ENCODE measurements at regions not wholly inside any gene's neighbourhood (a gene's known extent, or its start where the extent isn't known, plus 50 kb on each side); places are given as distances from the start of the nearest gene placed in this dataset.

DNA sequence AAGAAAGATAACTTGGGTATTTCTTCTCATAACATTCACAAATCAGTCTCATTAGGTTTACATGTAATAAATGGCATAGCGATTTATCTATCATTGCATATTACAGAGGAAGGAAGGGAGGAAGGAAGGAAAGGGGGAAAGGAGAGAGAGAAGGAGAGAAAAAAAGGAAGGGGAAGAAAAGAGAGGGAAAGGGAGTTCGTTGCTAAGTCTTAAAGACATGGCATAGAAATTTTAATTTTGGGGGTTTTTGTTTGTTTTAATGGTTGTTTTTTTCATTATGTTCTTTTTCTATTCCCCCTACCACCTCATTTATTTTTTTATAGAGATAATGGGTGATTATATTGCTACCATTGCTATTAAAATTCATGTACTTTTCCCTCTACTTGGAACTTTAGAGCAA, 604.3 kb downstream of the IPMK start:
- no peak overlapping the region for H3K27ac Mint-ChIP-seq
- H3F3A ChIP-seq (replicated peaks; ENCODE audit: low read depth): no peaks in the 10 kb centered on the region
- no peaks in the 10 kb centered on the region for H3K27me3 Mint-ChIP-seq (ENCODE audit: insufficient read depth, low read depth, poor library complexity)
- no peaks in the 10 kb centered on the region for H3K36me3 ChIP-seq (ENCODE audit: insufficient read depth)
- no peaks in the 10 kb centered on the region for H3K79me2 ChIP-seq (replicated peaks; ENCODE audit: insufficient read depth)
- no peak overlapping the region for H3K4me3 ChIP-seq
- DNase-seq (ENCODE audit: low spot score) (no peak), ATAC-seq (no peak)
- H3K4me3 Mint-ChIP-seq: no peak overlapping the region
- H3K4me1 ChIP-seq (ENCODE audit: insufficient read depth): no peaks in the 10 kb centered on the region
- H3K4me1 Mint-ChIP-seq: no peaks in the 10 kb centered on the region
- H3K9me2 ChIP-seq (ENCODE audit: insufficient read depth): peaks cover 5% of the 10 kb centered on the region; the same call in 1 of the 2 replicates
- H3K4me2 ChIP-seq: no peak overlapping the region
- TF ChIP-seq ETS1 (IDR thresholded peaks at IDR 0.05) (no peak), CTCF (conservative IDR thresholded peaks at IDR 0.05; ENCODE audit: low read depth in 2 of 2) (no peak), JUNB (IDR thresholded peaks at IDR 0.05; ENCODE audit: unreplicated experiment) (no peak), CREB1 (CRISPR knock-in tag; IDR thresholded peaks at IDR 0.05; ENCODE audit: low read depth) (no peak), EZH2phosphoT487 (IDR thresholded peaks at IDR 0.05; ENCODE audit: unreplicated experiment) (no peak), STAT1 (IDR thresholded peaks at IDR 0.05; ENCODE audit: unreplicated experiment) (no peak), POLR2AphosphoS5 (IDR thresholded peaks at IDR 0.05; ENCODE audit: low read depth) (no peak), NANOG (IDR thresholded peaks at IDR 0.05; ENCODE audit: borderline replicate concordance) (no peak), ZNF331 (CRISPR knock-in tag; IDR thresholded peaks at IDR 0.05; ENCODE audit: low read depth) (no peak), EZH2 (IDR thresholded peaks at IDR 0.05; ENCODE audit: low read depth, unreplicated experiment) (no peak), ZNF114 (CRISPR knock-in tag; IDR thresholded peaks at IDR 0.05) (no peak)
- TF ChIP-seq, protein P1, sequence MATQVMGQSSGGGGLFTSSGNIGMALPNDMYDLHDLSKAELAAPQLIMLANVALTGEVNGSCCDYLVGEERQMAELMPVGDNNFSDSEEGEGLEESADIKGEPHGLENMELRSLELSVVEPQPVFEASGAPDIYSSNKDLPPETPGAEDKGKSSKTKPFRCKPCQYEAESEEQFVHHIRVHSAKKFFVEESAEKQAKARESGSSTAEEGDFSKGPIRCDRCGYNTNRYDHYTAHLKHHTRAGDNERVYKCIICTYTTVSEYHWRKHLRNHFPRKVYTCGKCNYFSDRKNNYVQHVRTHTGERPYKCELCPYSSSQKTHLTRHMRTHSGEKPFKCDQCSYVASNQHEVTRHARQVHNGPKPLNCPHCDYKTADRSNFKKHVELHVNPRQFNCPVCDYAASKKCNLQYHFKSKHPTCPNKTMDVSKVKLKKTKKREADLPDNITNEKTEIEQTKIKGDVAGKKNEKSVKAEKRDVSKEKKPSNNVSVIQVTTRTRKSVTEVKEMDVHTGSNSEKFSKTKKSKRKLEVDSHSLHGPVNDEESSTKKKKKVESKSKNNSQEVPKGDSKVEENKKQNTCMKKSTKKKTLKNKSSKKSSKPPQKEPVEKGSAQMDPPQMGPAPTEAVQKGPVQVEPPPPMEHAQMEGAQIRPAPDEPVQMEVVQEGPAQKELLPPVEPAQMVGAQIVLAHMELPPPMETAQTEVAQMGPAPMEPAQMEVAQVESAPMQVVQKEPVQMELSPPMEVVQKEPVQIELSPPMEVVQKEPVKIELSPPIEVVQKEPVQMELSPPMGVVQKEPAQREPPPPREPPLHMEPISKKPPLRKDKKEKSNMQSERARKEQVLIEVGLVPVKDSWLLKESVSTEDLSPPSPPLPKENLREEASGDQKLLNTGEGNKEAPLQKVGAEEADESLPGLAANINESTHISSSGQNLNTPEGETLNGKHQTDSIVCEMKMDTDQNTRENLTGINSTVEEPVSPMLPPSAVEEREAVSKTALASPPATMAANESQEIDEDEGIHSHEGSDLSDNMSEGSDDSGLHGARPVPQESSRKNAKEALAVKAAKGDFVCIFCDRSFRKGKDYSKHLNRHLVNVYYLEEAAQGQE (IDR thresholded peaks at IDR 0.05; ENCODE audit: unreplicated experiment): no peak
- TF ChIP-seq, protein P2, sequence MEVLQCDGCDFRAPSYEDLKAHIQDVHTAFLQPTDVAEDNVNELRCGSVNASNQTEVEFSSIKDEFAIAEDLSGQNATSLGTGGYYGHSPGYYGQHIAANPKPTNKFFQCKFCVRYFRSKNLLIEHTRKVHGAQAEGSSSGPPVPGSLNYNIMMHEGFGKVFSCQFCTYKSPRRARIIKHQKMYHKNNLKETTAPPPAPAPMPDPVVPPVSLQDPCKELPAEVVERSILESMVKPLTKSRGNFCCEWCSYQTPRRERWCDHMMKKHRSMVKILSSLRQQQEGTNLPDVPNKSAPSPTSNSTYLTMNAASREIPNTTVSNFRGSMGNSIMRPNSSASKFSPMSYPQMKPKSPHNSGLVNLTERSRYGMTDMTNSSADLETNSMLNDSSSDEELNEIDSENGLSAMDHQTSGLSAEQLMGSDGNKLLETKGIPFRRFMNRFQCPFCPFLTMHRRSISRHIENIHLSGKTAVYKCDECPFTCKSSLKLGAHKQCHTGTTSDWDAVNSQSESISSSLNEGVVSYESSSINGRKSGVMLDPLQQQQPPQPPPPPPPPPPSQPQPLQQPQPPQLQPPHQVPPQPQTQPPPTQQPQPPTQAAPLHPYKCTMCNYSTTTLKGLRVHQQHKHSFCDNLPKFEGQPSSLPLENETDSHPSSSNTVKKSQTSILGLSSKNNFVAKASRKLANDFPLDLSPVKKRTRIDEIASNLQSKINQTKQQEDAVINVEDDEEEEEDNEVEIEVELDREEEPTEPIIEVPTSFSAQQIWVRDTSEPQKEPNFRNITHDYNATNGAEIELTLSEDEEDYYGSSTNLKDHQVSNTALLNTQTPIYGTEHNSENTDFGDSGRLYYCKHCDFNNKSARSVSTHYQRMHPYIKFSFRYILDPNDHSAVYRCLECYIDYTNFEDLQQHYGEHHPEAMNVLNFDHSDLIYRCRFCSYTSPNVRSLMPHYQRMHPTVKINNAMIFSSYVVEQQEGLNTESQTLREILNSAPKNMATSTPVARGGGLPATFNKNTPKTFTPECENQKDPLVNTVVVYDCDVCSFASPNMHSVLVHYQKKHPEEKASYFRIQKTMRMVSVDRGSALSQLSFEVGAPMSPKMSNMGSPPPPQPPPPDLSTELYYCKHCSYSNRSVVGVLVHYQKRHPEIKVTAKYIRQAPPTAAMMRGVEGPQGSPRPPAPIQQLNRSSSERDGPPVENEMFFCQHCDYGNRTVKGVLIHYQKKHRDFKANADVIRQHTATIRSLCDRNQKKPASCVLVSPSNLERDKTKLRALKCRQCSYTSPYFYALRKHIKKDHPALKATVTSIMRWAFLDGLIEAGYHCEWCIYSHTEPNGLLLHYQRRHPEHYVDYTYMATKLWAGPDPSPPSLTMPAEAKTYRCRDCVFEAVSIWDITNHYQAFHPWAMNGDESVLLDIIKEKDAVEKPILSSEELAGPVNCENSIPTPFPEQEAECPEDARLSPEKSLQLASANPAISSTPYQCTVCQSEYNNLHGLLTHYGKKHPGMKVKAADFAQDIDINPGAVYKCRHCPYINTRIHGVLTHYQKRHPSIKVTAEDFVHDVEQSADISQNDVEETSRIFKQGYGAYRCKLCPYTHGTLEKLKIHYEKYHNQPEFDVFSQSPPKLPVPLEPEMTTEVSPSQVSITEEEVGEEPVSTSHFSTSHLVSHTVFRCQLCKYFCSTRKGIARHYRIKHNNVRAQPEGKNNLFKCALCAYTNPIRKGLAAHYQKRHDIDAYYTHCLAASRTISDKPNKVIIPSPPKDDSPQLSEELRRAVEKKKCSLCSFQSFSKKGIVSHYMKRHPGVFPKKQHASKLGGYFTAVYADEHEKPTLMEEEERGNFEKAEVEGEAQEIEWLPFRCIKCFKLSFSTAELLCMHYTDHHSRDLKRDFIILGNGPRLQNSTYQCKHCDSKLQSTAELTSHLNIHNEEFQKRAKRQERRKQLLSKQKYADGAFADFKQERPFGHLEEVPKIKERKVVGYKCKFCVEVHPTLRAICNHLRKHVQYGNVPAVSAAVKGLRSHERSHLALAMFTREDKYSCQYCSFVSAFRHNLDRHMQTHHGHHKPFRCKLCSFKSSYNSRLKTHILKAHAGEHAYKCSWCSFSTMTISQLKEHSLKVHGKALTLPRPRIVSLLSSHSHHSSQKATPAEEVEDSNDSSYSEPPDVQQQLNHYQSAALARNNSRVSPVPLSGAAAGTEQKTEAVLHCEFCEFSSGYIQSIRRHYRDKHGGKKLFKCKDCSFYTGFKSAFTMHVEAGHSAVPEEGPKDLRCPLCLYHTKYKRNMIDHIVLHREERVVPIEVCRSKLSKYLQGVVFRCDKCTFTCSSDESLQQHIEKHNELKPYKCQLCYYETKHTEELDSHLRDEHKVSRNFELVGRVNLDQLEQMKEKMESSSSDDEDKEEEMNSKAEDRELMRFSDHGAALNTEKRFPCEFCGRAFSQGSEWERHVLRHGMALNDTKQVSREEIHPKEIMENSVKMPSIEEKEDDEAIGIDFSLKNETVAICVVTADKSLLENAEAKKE (CRISPR knock-in tag; IDR thresholded peaks at IDR 0.05): no peak
- no peak overlapping the region for H2AFZ ChIP-seq
- H3K9me3 Mint-ChIP-seq: no peaks in the 10 kb centered on the region
- H3K27me3 ChIP-seq (ENCODE audit: insufficient read depth): no peaks in the 10 kb centered on the region
- H3K36me3 Mint-ChIP-seq (ENCODE audit: low read depth): no peaks in the 10 kb centered on the region; the same call in 2 of the 3 replicates
- no peaks in the 10 kb centered on the region for H4K20me1 ChIP-seq (replicated peaks; ENCODE audit: insufficient read depth)
- H3K27ac ChIP-seq (ENCODE audit: low read depth): no peak overlapping the region
